K562 (cell line): ENCODE measurements at regions not wholly inside any gene's neighbourhood (a gene's known extent, or its start where the extent isn't known, plus 50 kb on each side); places are given as distances from the start of the nearest gene placed in this dataset.

ENCODE experiments used
- ATAC-seq: fragments of 200-7000 bp; cut with Tn5 transposase; 3 replicates; pipeline ENCODE4 v1.9.1; 2020; ENCODE audit warnings: moderate library complexity
- BruUV-seq: library from RNA; stranded (reverse); fragments of 400-500 nt; replicated peaks from 2 replicates; lab custom pipeline; 2021; lab: Mats Ljungman, UMichigan
- CTCF ChIA-PET: fragments of 300-600 bp; formaldehyde crosslinking; extraction: SDS; loops from one replicate; lab custom pipeline; 2021; ENCODE audit warnings: low intra/inter-chr PET ratio; lab: Yijun Ruan, JAX
- POLR2A ChIA-PET: fragments of 300-600, 350-650 bp; sonication (Branson Sonifier 250); formaldehyde crosslinking; extraction: SDS; loops from one replicate; lab custom pipeline; 2021; ENCODE audit warnings: antibody characterized with exemption, inconsistent platforms; lab: Yijun Ruan, JAX
- DNase-seq, 4 experiments: peaks; one replicate each; pipeline versions ENCODE4 v3.0.0 to v3.0.0-alpha.2; 2011 to 2018; ENCODE audit warnings: low spot score in 3 of 4, mixed read lengths in 3 of 4; ENCODE audit errors: extremely low read depth in 1 of 4
- FAIRE-seq: peaks from 2 replicates; lab custom pipeline; 2011; peaks lifted over from hg19 to GRCh38; lab: Jason Lieb, UNC
- H2AFZ ChIP-seq: 2 replicates; pipeline ENCODE4 v1.6.0; 2011; ENCODE audit warnings: low read depth, low read length, control low read depth, inconsistent platforms
- H3K27ac ChIP-seq: fragments of 200-600 bp; 3 replicates; pipeline ENCODE4 v1.8.0; 2011; ENCODE audit warnings: low read depth, mild to moderate bottlenecking, control low read depth, inconsistent platforms, low read length, moderate library complexity, mixed read lengths; ENCODE audit errors: extremely low read depth
- H3K27me3 ChIP-seq, 2 experiments: fragments of 300-600 bp in 1 of 2; 2 replicates in 1 of 2; 3 replicates in 1 of 2; pipeline versions ENCODE4 v1.6.0 to v1.8.0; 2011; ENCODE audit warnings: inconsistent platforms in 2 of 2, low read length in 2 of 2, mild to moderate bottlenecking in 1 of 2, mixed read lengths in 1 of 2, moderate library complexity in 1 of 2; ENCODE audit not compliant: control insufficient read depth in 2 of 2, insufficient read depth in 2 of 2
- H3K36me3 ChIP-seq: fragments of 300-600 bp; 3 replicates; pipeline ENCODE4 v1.8.0; 2011; ENCODE audit warnings: mild to moderate bottlenecking, low read length, inconsistent platforms; ENCODE audit not compliant: control insufficient read depth, insufficient read depth
- H3K4me1 ChIP-seq, 2 experiments: fragments of 200-600 bp in 1 of 2; replicated peaks in 1 of 2; 2 replicates in 1 of 2; 3 replicates in 1 of 2; pipeline versions ENCODE4 v1.5.1 to v1.8.0; 2011; ENCODE audit warnings: inconsistent platforms in 2 of 2, low read length in 2 of 2, mild to moderate bottlenecking in 1 of 2, mixed read lengths in 1 of 2, moderate library complexity in 1 of 2; ENCODE audit not compliant: control insufficient read depth in 2 of 2, insufficient read depth in 2 of 2
- H3K4me2 ChIP-seq: 2 replicates; pipeline ENCODE4 v1.6.1; 2011; ENCODE audit warnings: low read length, control low read depth, inconsistent platforms, mixed read lengths; ENCODE audit not compliant: insufficient read depth
- H3K4me3 ChIP-seq: fragments of 200-600 bp; sonication (generic), shearing (Covaris generic); 2 replicates; pipeline ENCODE4 v1.5.1; 2016; ENCODE audit warnings: control low read depth, inconsistent platforms
- H3K79me2 ChIP-seq: fragments of 200-600 bp; 3 replicates; pipeline ENCODE4 v1.8.0; 2011; ENCODE audit warnings: low read length, inconsistent platforms; ENCODE audit not compliant: control insufficient read depth, insufficient read depth
- H3K9ac ChIP-seq, 2 experiments: 2 replicates each; pipeline versions ENCODE4 v1.6.0 to v1.6.1; 2011; ENCODE audit warnings: low read depth in 2 of 2, low read length in 2 of 2, control low read depth in 1 of 2, inconsistent platforms in 1 of 2, mild to moderate bottlenecking in 1 of 2, mixed read lengths in 1 of 2; ENCODE audit not compliant: insufficient read depth in 1 of 2
- H3K9me1 ChIP-seq: one replicate; pipeline ENCODE4 v1.6.0; 2011; ENCODE audit warnings: inconsistent platforms, mild to moderate bottlenecking, low read length, moderate library complexity; ENCODE audit not compliant: control insufficient read depth, insufficient read depth
- H3K9me3 ChIP-seq: replicated peaks from 2 replicates; pipeline ENCODE4 v1.5.1; 2011; ENCODE audit warnings: low read depth, low read length, inconsistent platforms; ENCODE audit not compliant: control insufficient read depth, insufficient read depth
- H4K20me1 ChIP-seq: replicated peaks from 2 replicates; pipeline ENCODE4 v1.6.1; 2011; ENCODE audit warnings: low read length, inconsistent platforms, mixed read lengths; ENCODE audit not compliant: control insufficient read depth, insufficient read depth
- ARID1B ChIP-seq: fragments of 450-650 bp; IDR thresholded peaks from 2 replicates; pipeline ENCODE4 v1.6.1; 2016; ENCODE audit warnings: antibody characterized with exemption, mild to moderate bottlenecking, inconsistent platforms
- BCOR ChIP-seq: fragments of 450-650 bp; IDR thresholded peaks from 2 replicates; pipeline ENCODE4 v1.6.1; 2016
- CHD4 ChIP-seq: fragments of 200-600 bp; sonication (generic); IDR thresholded peaks from 3 replicates; pipeline ENCODE4 v1.6.1; 2012; ENCODE audit warnings: low read depth, mild to moderate bottlenecking, mixed read lengths, low read length, inconsistent platforms; ENCODE audit not compliant: insufficient read depth, insufficient replicate concordance, poor library complexity, severe bottlenecking
- ESRRA ChIP-seq: fragments of 450-650 bp; IDR thresholded peaks from 2 replicates; pipeline ENCODE4 v1.6.1; 2014; ENCODE audit warnings: low read depth, mild to moderate bottlenecking, moderate library complexity, borderline replicate concordance
- GATA2 ChIP-seq: sonication (generic); formaldehyde crosslinking; IDR thresholded peaks from 2 replicates; pipeline ENCODE4 v1.4.0; 2020; ENCODE audit warnings: mild to moderate bottlenecking, missing genetic modification reagents
- RBM25 ChIP-seq: fragments of 200-400 bp; formaldehyde crosslinking; IDR thresholded peaks from 2 replicates; pipeline ENCODE4 v1.6.1; 2018; ENCODE audit warnings: low read length, low read depth, moderate library complexity; ENCODE audit not compliant: severe bottlenecking
- RCOR1 ChIP-seq, 2 experiments: IDR thresholded peaks; 2 replicates each; pipeline ENCODE4 v1.6.1; 2012; ENCODE audit warnings: low read depth in 2 of 2, low read length in 2 of 2, borderline replicate concordance in 1 of 2, improper control_type of control experiment in 1 of 2
- WGBS: fragments of 100-300 bp; shearing (Covaris generic); methylation state at CpG from one replicate; pipeline ENCODE4 v1.1.6; 2016; ENCODE audit warnings: low coverage, mixed read lengths; ENCODE audit not compliant: insufficient coverage; ENCODE audit errors: missing lambda C conversion rate; 5-methylcytosine and 5-hydroxymethylcytosine counted together
- in situ Hi-C: fragments of 300-500 bp; cut with MboI; formaldehyde crosslinking; loops from 4 replicates; pipeline ENCODE4 v1.15.0; 2018; ENCODE audit warnings: inconsistent platforms, mixed read lengths
- intact Hi-C: fragments of 100-400 bp; cut with micrococcal nuclease; formaldehyde crosslinking; loops from 2 replicates; pipeline ENCODE4 v1.14.2; 2022
- TF ChIP-seq, protein P1 (sequence below): fragments of 250-450 bp; sonication (Bioruptor Pico); IDR thresholded peaks from 2 replicates; pipeline ENCODE4 v1.5.0; 2021

DNA sequence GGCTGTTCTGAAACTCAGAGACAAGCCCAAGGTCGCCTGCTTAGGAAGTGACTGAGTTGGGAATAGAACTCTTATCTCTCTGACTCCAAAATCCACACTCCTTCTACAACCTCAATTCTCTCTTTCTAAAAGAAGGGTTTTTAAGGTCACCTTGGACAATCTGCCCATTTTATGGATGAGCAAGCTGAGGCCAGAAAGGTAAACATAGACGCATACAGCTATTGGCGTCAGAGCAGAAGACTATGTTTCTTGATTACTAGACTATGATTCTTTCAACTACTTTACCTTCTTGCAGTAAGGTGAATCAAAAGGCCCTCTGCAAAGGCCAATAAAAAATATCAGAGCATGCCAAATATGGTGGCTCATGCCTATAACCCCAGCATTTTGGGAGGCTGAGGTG is 276.6 kb downstream of the CLIC5 start:
- no TSS peak for BruUV-seq
- 2% methylated on average over 3 of the region's 3 CpGs for WGBS
- TF ChIP-seq, protein P1, sequence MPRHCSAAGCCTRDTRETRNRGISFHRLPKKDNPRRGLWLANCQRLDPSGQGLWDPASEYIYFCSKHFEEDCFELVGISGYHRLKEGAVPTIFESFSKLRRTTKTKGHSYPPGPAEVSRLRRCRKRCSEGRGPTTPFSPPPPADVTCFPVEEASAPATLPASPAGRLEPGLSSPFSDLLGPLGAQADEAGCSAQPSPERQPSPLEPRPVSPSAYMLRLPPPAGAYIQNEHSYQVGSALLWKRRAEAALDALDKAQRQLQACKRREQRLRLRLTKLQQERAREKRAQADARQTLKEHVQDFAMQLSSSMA (CRISPR knock-in tag) = no peak
- peak; percentile 95 for TF ChIP-seq ESRRA
- no peak for TF ChIP-seq ARID1B
- TF ChIP-seq RBM25 = peak; percentile 88
- peak; percentile 74 for TF ChIP-seq CHD4
- 0 out of 4 replicates have a peak, but pooled peaks of 1 of the 2 experiments have one; percentile 22 for TF ChIP-seq RCOR1 (IDR thresholded peaks at IDR 0.05; ENCODE audit: borderline replicate concordance in 1 of 2, low read depth in 2 of 2, low read length in 2 of 2)
- TF ChIP-seq GATA2 = no peak
- 0 out of 2 replicates have a peak, but pooled peaks have one; percentile 40 for TF ChIP-seq BCOR
- TF ChIP-seq, all 486 proteins: peak for 5
- no peak overlapping the region for H3K27ac ChIP-seq
- H3K9me1 ChIP-seq = no peaks in the 10 kb centered on the region
- H3K4me3 ChIP-seq = no peak overlapping the region
- H3K79me2 ChIP-seq = no peaks in the 10 kb centered on the region
- H3K9ac ChIP-seq = no peak overlapping the region
- no peaks in the 10 kb centered on the region for H4K20me1 ChIP-seq
- H3K9me3 ChIP-seq = no peaks in the 10 kb centered on the region
- FAIRE-seq (no peak), DNase-seq (no peak), ATAC-seq (no peak)
- intact Hi-C loops = no loop called here
- in situ Hi-C loops = no loop called here
- no peak overlapping the region for H2AFZ ChIP-seq
- no peaks in the 10 kb centered on the region for H3K27me3 ChIP-seq
- H3K36me3 ChIP-seq = no peaks in the 10 kb centered on the region
- POLR2A ChIA-PET = interaction anchor here (0.6 to 1.2 kb wide), 3 partner anchors 16 to 152 kb away, joined by 3 read pairs; no protein-coding TSS in a partner anchor
- no peaks in the 10 kb centered on the region; a peak in 1 of 5 replicates for H3K4me1 ChIP-seq
- H3K4me2 ChIP-seq = no peak overlapping the region
- CTCF ChIA-PET = no interaction called here
